H9 (cell line): ENCODE measurements at regions not wholly inside any gene's neighbourhood (a gene's known extent, or its start where the extent isn't known, plus 50 kb on each side); places are given as distances from the start of the nearest gene placed in this dataset.

ENCODE experiments used
- DNase-seq: peaks from one replicate; pipeline ENCODE4 v3.0.0-alpha.2; 2017
- H2AFZ ChIP-seq: one replicate; pipeline ENCODE4 v1.6.1; 2013; ENCODE audit warnings: mild to moderate bottlenecking, low read length, control low read depth, moderate library complexity
- H2AK5ac ChIP-seq: 2 replicates; pipeline ENCODE4 v1.6.1; 2013; ENCODE audit warnings: low read length, control low read depth, mixed read lengths; ENCODE audit not compliant: insufficient read length
- H2BK120ac ChIP-seq: one replicate; pipeline ENCODE4 v1.6.1; 2013; ENCODE audit warnings: low read depth, mild to moderate bottlenecking, low read length, control low read depth, inconsistent platforms; ENCODE audit not compliant: poor library complexity, severe bottlenecking
- H2BK12ac ChIP-seq: 2 replicates; pipeline ENCODE4 v1.6.1; 2013; ENCODE audit warnings: low read length, control low read depth, mixed read lengths, low read depth; ENCODE audit not compliant: insufficient read length
- H2BK15ac ChIP-seq: 2 replicates; pipeline ENCODE4 v1.6.1; 2013; ENCODE audit warnings: low read depth, low read length, control low read depth
- H2BK20ac ChIP-seq: one replicate; pipeline ENCODE4 v1.6.1; 2013; ENCODE audit warnings: low read depth, mild to moderate bottlenecking, low read length, control low read depth, inconsistent platforms; ENCODE audit not compliant: poor library complexity, severe bottlenecking
- H2BK5ac ChIP-seq: 2 replicates; pipeline ENCODE4 v1.6.1; 2013; ENCODE audit warnings: low read length, control low read depth, mixed read lengths; ENCODE audit not compliant: insufficient read length
- H3K14ac ChIP-seq: 2 replicates; pipeline ENCODE4 v1.6.1; 2013; ENCODE audit warnings: low read length, control low read depth; ENCODE audit not compliant: insufficient read depth
- H3K18ac ChIP-seq: 2 replicates; pipeline ENCODE4 v1.6.1; 2013; ENCODE audit warnings: low read depth, mild to moderate bottlenecking, mixed read lengths, low read length, control low read depth; ENCODE audit not compliant: insufficient read length
- H3K23ac ChIP-seq: 2 replicates; pipeline ENCODE4 v1.6.1; 2013; ENCODE audit warnings: low read length, control low read depth, mixed read lengths, low read depth; ENCODE audit not compliant: insufficient read length
- H3K23me2 ChIP-seq: 2 replicates; pipeline ENCODE4 v1.6.1; 2013; ENCODE audit warnings: low read depth, mild to moderate bottlenecking, mixed read lengths, low read length, control low read depth; ENCODE audit not compliant: insufficient read length, poor library complexity, severe bottlenecking
- H3K27ac ChIP-seq: 2 replicates; pipeline ENCODE4 v1.5.1; 2013; ENCODE audit warnings: low read length, control low read depth, mixed read lengths, low read depth; ENCODE audit not compliant: insufficient read length
- H3K27me3 ChIP-seq: 2 replicates; pipeline ENCODE4 v1.6.1; 2013; ENCODE audit warnings: low read length, control low read depth, inconsistent platforms; ENCODE audit not compliant: insufficient read depth
- H3K4ac ChIP-seq: 2 replicates; pipeline ENCODE4 v1.6.1; 2013; ENCODE audit warnings: low read depth, mild to moderate bottlenecking, control low read depth, inconsistent platforms, low read length, moderate library complexity
- H3K4me1 ChIP-seq: 2 replicates; pipeline ENCODE4 v1.6.1; 2013; ENCODE audit warnings: low read length, control low read depth, inconsistent platforms; ENCODE audit not compliant: insufficient read depth
- H3K4me2 ChIP-seq: 2 replicates; pipeline ENCODE4 v1.6.1; 2013; ENCODE audit warnings: low read length, control low read depth, mixed read lengths; ENCODE audit not compliant: insufficient read length, insufficient read depth
- H3K56ac ChIP-seq: 2 replicates; pipeline ENCODE4 v1.6.1; 2013; ENCODE audit warnings: low read depth, mild to moderate bottlenecking, mixed read lengths, low read length, control low read depth; ENCODE audit not compliant: insufficient read length
- H3K79me1 ChIP-seq: 2 replicates; pipeline ENCODE4 v1.6.1; 2013; ENCODE audit warnings: low read depth, mild to moderate bottlenecking, moderate library complexity, low read length, control low read depth, inconsistent platforms; ENCODE audit not compliant: insufficient read depth, poor library complexity, severe bottlenecking
- H3K79me2 ChIP-seq: 2 replicates; pipeline ENCODE4 v1.6.1; 2013; ENCODE audit warnings: low read length, control low read depth, inconsistent platforms; ENCODE audit not compliant: insufficient read depth
- H3K9ac ChIP-seq: 2 replicates; pipeline ENCODE4 v1.6.1; 2013; ENCODE audit warnings: low read length, control low read depth, mixed read lengths; ENCODE audit not compliant: insufficient read length; ENCODE audit errors: extremely low read depth
- H3K9me3 ChIP-seq: one replicate; pipeline ENCODE4 v1.6.1; 2013; ENCODE audit warnings: low read depth, low read length, inconsistent platforms; ENCODE audit not compliant: control insufficient read depth
- H3T11ph ChIP-seq: one replicate; pipeline ENCODE4 v1.6.1; 2013; ENCODE audit warnings: mild to moderate bottlenecking, low read length, control low read depth, inconsistent platforms
- H4K20me1 ChIP-seq: one replicate; pipeline ENCODE4 v1.6.1; 2013; ENCODE audit not compliant: control insufficient read depth, insufficient read length, insufficient read depth
- H4K5ac ChIP-seq: 2 replicates; pipeline ENCODE4 v1.6.1; 2013; ENCODE audit warnings: low read depth, mild to moderate bottlenecking, mixed read lengths, low read length, control low read depth; ENCODE audit not compliant: insufficient read length
- H4K8ac ChIP-seq: replicated peaks from 2 replicates; pipeline ENCODE4 v1.6.1; 2013; ENCODE audit warnings: low read length, control low read depth, mixed read lengths, low read depth; ENCODE audit not compliant: insufficient read length
- H4K91ac ChIP-seq: 2 replicates; pipeline ENCODE4 v1.6.1; 2013; ENCODE audit warnings: low read depth, mild to moderate bottlenecking, moderate library complexity, mixed read lengths, low read length, control low read depth; ENCODE audit not compliant: insufficient read length
- H3K27ac Mint-ChIP-seq, 3 experiments: 2 replicates in 2 of 3; 3 replicates in 1 of 3; pipeline ENCODE4 v1.8.0; 2020 to 2021; ENCODE audit warnings: mixed read lengths in 3 of 3, mild to moderate bottlenecking in 1 of 3, moderate library complexity in 1 of 3
- H3K27me3 Mint-ChIP-seq: 2 replicates; pipeline ENCODE4 v1.8.0; 2021; ENCODE audit warnings: low read depth, mild to moderate bottlenecking, moderate library complexity, mixed read lengths
- H3K36me3 Mint-ChIP-seq, 3 experiments: 2 replicates in 2 of 3; 3 replicates in 1 of 3; pipeline ENCODE4 v1.8.0; 2020 to 2021; ENCODE audit warnings: low read depth in 3 of 3, mixed read lengths in 3 of 3; ENCODE audit not compliant: insufficient read depth in 1 of 3
- H3K4me1 Mint-ChIP-seq, 2 experiments: 2 replicates each; pipeline ENCODE4 v1.8.0; 2020; ENCODE audit warnings: mixed read lengths in 2 of 2
- H3K4me3 Mint-ChIP-seq, 2 experiments: 2 replicates in 1 of 2; 3 replicates in 1 of 2; pipeline ENCODE4 v1.8.0; 2020 to 2021; ENCODE audit warnings: mild to moderate bottlenecking in 2 of 2, mixed read lengths in 2 of 2, moderate library complexity in 1 of 2
- H3K9me3 Mint-ChIP-seq, 2 experiments: 2 replicates in 1 of 2; 3 replicates in 1 of 2; pipeline ENCODE4 v1.8.0; 2020; ENCODE audit warnings: mild to moderate bottlenecking in 2 of 2, mixed read lengths in 2 of 2, moderate library complexity in 1 of 2
- WGBS: extraction: QIAGEN DNeasy Blood & Tissue Kit; methylation state at CpG from one replicate; pipeline ENCODE4 v1.1.7; 2013; ENCODE audit warnings: missing lambda C conversion rate, low lambda C conversion rate, mixed read lengths; ENCODE audit not compliant: insufficient read length; ENCODE audit errors: extremely low coverage; 5-methylcytosine and 5-hydroxymethylcytosine counted together
- TF ChIP-seq, protein P1 (sequence below): fragments of 200-600 bp; sonication (generic); conservative IDR thresholded peaks from 3 replicates; pipeline ENCODE4 v1.8.0; 2021; ENCODE audit warnings: antibody characterized with exemption, mild to moderate bottlenecking

DNA sequence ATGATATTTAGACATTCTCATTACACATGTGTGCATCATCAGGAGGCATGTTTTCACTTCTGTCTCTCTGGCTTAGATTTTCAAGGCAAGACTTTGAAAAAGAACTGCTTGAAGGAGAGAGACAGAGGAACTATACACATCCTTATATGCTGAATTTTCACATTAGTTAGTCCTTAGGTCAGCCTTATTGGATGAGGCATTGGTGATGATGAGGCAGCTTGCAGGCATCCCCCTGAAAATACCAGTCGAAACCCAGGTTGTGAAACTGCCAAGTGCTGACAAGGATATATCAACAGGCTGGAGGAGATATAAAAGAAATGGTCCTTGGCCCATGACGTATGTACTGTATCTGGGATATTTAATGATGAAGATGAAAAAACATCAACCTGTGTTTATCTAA is 297.2 kb upstream of the AADAT start:
- WGBS, result no CpG with 5 or more reads among the region's 2 CpGs
- no peak overlapping the region for H3K27ac ChIP-seq
- peaks cover 3% of the 10 kb centered on the region in 2 experiments; a peak in 3 of 5 replicates for H3K9me3 Mint-ChIP-seq

More for the DNA sequence above, 297.2 kb upstream of the AADAT start:
- Mint-ChIP-seq H3K4me1 (peaks cover 0 to 4% of the 10 kb centered on the region in 2 experiments; a peak in 1 of 4 replicates), H3K36me3 (peaks cover 0 to 3% (median 0%) of the 10 kb centered on the region in 3 experiments; a peak in 2 of 7 replicates), H3K27me3 (no peaks in the 10 kb centered on the region; the same call in 1 of the 2 replicates), H3K27ac (no peak overlapping the region), H3K4me3 (no peak overlapping the region)
- no peaks in the 10 kb centered on the region for H3K79me1 ChIP-seq
- no peak overlapping the region for H2AK5ac ChIP-seq
- no peak overlapping the region for H2BK15ac ChIP-seq
- no peak overlapping the region for H3K4me2 ChIP-seq
- no peaks in the 10 kb centered on the region for H3K23me2 ChIP-seq
- H3K9me3 ChIP-seq, result no peaks in the 10 kb centered on the region
- H3K79me2 ChIP-seq, result no peaks in the 10 kb centered on the region
- DNase-seq, result no peak
- H4K5ac ChIP-seq, result no peak overlapping the region
- H3T11ph ChIP-seq, result no peak overlapping the region
- H3K23ac ChIP-seq, result no peak overlapping the region
- no peak overlapping the region for H3K9ac ChIP-seq
- no peaks in the 10 kb centered on the region for H3K4me1 ChIP-seq
- no peaks in the 10 kb centered on the region for H3K27me3 ChIP-seq
- no peak overlapping the region for H4K91ac ChIP-seq
- H3K4ac ChIP-seq, result no peak overlapping the region
- no peak overlapping the region for H2BK20ac ChIP-seq
- no peak overlapping the region for H2BK12ac ChIP-seq
- H2BK5ac ChIP-seq, result no peak overlapping the region
- no peaks in the 10 kb centered on the region for H4K20me1 ChIP-seq
- no peak overlapping the region for H3K18ac ChIP-seq
- TF ChIP-seq, protein P1, sequence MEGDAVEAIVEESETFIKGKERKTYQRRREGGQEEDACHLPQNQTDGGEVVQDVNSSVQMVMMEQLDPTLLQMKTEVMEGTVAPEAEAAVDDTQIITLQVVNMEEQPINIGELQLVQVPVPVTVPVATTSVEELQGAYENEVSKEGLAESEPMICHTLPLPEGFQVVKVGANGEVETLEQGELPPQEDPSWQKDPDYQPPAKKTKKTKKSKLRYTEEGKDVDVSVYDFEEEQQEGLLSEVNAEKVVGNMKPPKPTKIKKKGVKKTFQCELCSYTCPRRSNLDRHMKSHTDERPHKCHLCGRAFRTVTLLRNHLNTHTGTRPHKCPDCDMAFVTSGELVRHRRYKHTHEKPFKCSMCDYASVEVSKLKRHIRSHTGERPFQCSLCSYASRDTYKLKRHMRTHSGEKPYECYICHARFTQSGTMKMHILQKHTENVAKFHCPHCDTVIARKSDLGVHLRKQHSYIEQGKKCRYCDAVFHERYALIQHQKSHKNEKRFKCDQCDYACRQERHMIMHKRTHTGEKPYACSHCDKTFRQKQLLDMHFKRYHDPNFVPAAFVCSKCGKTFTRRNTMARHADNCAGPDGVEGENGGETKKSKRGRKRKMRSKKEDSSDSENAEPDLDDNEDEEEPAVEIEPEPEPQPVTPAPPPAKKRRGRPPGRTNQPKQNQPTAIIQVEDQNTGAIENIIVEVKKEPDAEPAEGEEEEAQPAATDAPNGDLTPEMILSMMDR, result no peak
- no peak overlapping the region for H2AFZ ChIP-seq
- H2BK120ac ChIP-seq, result no peak overlapping the region
- no peak overlapping the region for H4K8ac ChIP-seq
- H3K56ac ChIP-seq, result no peak overlapping the region
- H3K14ac ChIP-seq, result no peak overlapping the region
